GM04504 (cell line): ENCODE measurements at regions not wholly inside any gene's neighbourhood (a gene's known extent, or its start where the extent isn't known, plus 50 kb on each side); places are given as distances from the start of the nearest gene placed in this dataset.

Experiments
- DNase-seq: peaks from one replicate; pipeline ENCODE4 v3.0.0-alpha.2; 2012; ENCODE audit warnings: low read depth

- no peak for DNase-seq
These were observed 622.2 kb downstream of the ANXA1 start for GRCh38 chr9:73773896-73774295.

GRCh38 chr9:73775757-73776156 lies 624.1 kb downstream of the ANXA1 start:
- no peak for DNase-seq

GRCh38 chr9:73780916-73781315 lies 629.3 kb downstream of the ANXA1 start:
- peak; percentile 38 for DNase-seq

GRCh38 chr9:73782166-73782565 lies 630.5 kb downstream of the ANXA1 start:
- DNase-seq: no peak

GRCh38 chr9:73799446-73799845 lies 647.8 kb downstream of the ANXA1 start:
- DNase-seq: no peak

- DNase-seq: no peak
These were observed 653.4 kb downstream of the ANXA1 start for GRCh38 chr9:73805111-73805510.

- no peak for DNase-seq
These were observed 654.3 kb downstream of the ANXA1 start for GRCh38 chr9:73805853-73806458.

GRCh38 chr9:73806876-73807275 lies 655.2 kb downstream of the ANXA1 start:
- DNase-seq: no peak

GRCh38 chr9:73807952-73808351 lies 656.3 kb downstream of the ANXA1 start:
- no peak for DNase-seq

GRCh38 chr9:73810585-73811215 lies 659.0 kb downstream of the ANXA1 start:
- no peak for DNase-seq

GRCh38 chr9:73813546-73813945 lies 661.9 kb downstream of the ANXA1 start:
- DNase-seq: no peak

GRCh38 chr9:73816905-73817304 lies 665.2 kb downstream of the ANXA1 start:
- no peak for DNase-seq

GRCh38 chr9:73824671-73825070 lies 672.5 kb upstream of the RORB start:
- no peak for DNase-seq

- no peak for DNase-seq
These were observed 658.3 kb upstream of the RORB start for GRCh38 chr9:73838871-73839270.

- no peak for DNase-seq
These were observed 657.7 kb upstream of the RORB start for GRCh38 chr9:73839471-73839870.

GRCh38 chr9:73841018-73841417 lies 656.1 kb upstream of the RORB start:
- no peak for DNase-seq

- DNase-seq: no peak
These were observed 653.0 kb upstream of the RORB start for GRCh38 chr9:73844135-73844534.

- no peak for DNase-seq
These were observed 651.6 kb upstream of the RORB start for GRCh38 chr9:73845539-73845938.

- no peak for DNase-seq
These were observed 651.0 kb upstream of the RORB start for GRCh38 chr9:73845954-73846690.

- DNase-seq: no peak
These were observed 649.6 kb upstream of the RORB start for GRCh38 chr9:73847536-73847935.

- DNase-seq: no peak
These were observed 643.6 kb upstream of the RORB start for GRCh38 chr9:73853549-73853948.

- DNase-seq: no peak
These were observed 641.9 kb upstream of the RORB start for GRCh38 chr9:73855206-73855605.

GRCh38 chr9:73863924-73864323 lies 633.2 kb upstream of the RORB start:
- DNase-seq: no peak

GRCh38 chr9:73866451-73866850 lies 630.7 kb upstream of the RORB start:
- no peak for DNase-seq
